ENCODE measurements at regions not wholly inside any gene's neighbourhood (a gene's known extent, or its start where the extent isn't known, plus 50 kb on each side); places are given as distances from the start of the nearest gene placed in this dataset.

DNA sequence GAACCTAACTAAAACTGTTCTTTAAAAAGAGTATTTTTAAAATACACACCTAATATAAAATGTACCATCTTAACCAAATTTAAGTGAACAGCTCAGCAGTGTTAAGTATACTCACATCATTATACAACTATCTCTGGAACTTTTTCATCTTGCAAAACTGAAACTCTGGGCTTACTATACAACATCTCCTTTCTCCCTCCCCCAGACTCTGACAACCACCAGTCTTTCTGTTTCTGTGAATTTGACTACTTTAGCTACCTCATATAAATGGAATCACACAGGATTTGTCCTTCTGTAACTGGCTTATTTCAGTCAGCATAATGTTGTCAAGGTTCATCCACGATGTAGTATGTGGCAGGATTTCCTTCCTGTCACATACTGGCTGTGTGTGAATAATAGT is 93.5 kb downstream of the FOXD1 start:
- intact Hi-C loops (cut with micrococcal nuclease) (no loop called here), dilution Hi-C loops (cut with MboI; ENCODE audit: extremely low pct_ligation_motif_present, low sequenced_read_pairs) (no loop called here)
- Histone ChIP-seq H4K20me1 (replicated peaks; ENCODE audit: control insufficient read depth, extremely low read depth, insufficient read depth, low read length) (no peaks in the 10 kb centered on the region), H3K4me2 (ENCODE audit: insufficient read depth, low read length) (no peak overlapping the region), H3K27ac (ENCODE audit: insufficient read depth, low read depth, low read length) (no peak overlapping the region), H3K4me3 (replicated peaks in 1 of 3; ENCODE audit: insufficient read depth in 1 of 3, low read depth in 1 of 3, low read length in 3 of 3) (no peak overlapping the region), H3K36me3 (ENCODE audit: control insufficient read depth in 2 of 2, extremely low read depth in 1 of 2, insufficient read depth in 2 of 2, low read length in 2 of 2) (no peaks in the 10 kb centered on the region), H3K9ac (replicated peaks; ENCODE audit: extremely low read depth, insufficient read depth, low read length) (no peak overlapping the region), H3K27me3 (ENCODE audit: control insufficient read depth in 2 of 2, insufficient read depth in 2 of 2, low read length in 2 of 2) (peaks cover 48 to 67% of the 10 kb centered on the region in 2 experiments), H2AFZ (ENCODE audit: low read depth, low read length) (no peak overlapping the region), H3K79me2 (ENCODE audit: control insufficient read depth, insufficient read depth, low read length) (no peaks in the 10 kb centered on the region), H3K9me3 (replicated peaks; ENCODE audit: control insufficient read depth, insufficient read depth, low read length) (no peaks in the 10 kb centered on the region), H3K4me1 (ENCODE audit: control insufficient read depth, extremely low read depth, insufficient read depth, low read length) (no peaks in the 10 kb centered on the region), H3K9me1 (replicated peaks; ENCODE audit: control insufficient read depth, extremely low read depth, insufficient read depth, low read length) (no peaks in the 10 kb centered on the region)
- TF ChIP-seq MYC (IDR thresholded peaks at IDR 0.05; ENCODE audit: low read depth, low read length) (no peak), FOS (IDR thresholded peaks at IDR 0.05; ENCODE audit: borderline replicate concordance, insufficient read depth, low read length) (no peak), EZH2 (IDR thresholded peaks at IDR 0.05; ENCODE audit: borderline replicate concordance, low read depth, low read length, severe bottlenecking) (no peak), GATA2 (IDR thresholded peaks at IDR 0.05; ENCODE audit: insufficient read depth, insufficient read length, low read depth, low read length) (no peak), POLR2A (IDR thresholded peaks at IDR 0.05; ENCODE audit: low read depth, low read length) (no peak), JUN (IDR thresholded peaks at IDR 0.05; ENCODE audit: borderline replicate concordance, insufficient read depth, insufficient read length, low read depth) (no peak), POLR2AphosphoS5 (IDR thresholded peaks at IDR 0.05; ENCODE audit: insufficient read depth, low read depth, low read length) (no peak)
- TF ChIP-seq, protein P1, sequence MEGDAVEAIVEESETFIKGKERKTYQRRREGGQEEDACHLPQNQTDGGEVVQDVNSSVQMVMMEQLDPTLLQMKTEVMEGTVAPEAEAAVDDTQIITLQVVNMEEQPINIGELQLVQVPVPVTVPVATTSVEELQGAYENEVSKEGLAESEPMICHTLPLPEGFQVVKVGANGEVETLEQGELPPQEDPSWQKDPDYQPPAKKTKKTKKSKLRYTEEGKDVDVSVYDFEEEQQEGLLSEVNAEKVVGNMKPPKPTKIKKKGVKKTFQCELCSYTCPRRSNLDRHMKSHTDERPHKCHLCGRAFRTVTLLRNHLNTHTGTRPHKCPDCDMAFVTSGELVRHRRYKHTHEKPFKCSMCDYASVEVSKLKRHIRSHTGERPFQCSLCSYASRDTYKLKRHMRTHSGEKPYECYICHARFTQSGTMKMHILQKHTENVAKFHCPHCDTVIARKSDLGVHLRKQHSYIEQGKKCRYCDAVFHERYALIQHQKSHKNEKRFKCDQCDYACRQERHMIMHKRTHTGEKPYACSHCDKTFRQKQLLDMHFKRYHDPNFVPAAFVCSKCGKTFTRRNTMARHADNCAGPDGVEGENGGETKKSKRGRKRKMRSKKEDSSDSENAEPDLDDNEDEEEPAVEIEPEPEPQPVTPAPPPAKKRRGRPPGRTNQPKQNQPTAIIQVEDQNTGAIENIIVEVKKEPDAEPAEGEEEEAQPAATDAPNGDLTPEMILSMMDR (IDR thresholded peaks at IDR 0.05; ENCODE audit: extremely low read depth in 1 of 2, insufficient read depth in 1 of 2, low read depth in 1 of 2, low read length in 2 of 2) = no peak
- TF ChIP-seq, protein P2, sequence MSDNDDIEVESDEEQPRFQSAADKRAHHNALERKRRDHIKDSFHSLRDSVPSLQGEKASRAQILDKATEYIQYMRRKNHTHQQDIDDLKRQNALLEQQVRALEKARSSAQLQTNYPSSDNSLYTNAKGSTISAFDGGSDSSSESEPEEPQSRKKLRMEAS (IDR thresholded peaks at IDR 0.05; ENCODE audit: insufficient read depth, insufficient read length) = no peak
- ChIA-PET CTCF (interaction anchor here (1.2 to 3.3 kb wide), 3 partner anchors 9 to 96 kb away, joined by 3 to 17 read pairs (median 5); no protein-coding TSS in a partner anchor), POLR2A (no interaction called here)
- DNase-seq (ENCODE audit: low read depth, low spot score) = no peak
- no peak for FAIRE-seq
- BruUV-seq (replicated peaks) = no TSS peak
